Right atrium auricular region (tissue), 2 donors: ENCODE measurements at regions not wholly inside any gene's neighbourhood (a gene's known extent, or its start where the extent isn't known, plus 50 kb on each side); places are given as distances from the start of the nearest gene placed in this dataset.

Experiments
- DNase-seq: peaks from one replicate; pipeline ENCODE4 v3.0.0-alpha.2; 2019; ENCODE audit warnings: low spot score
- H3K27ac ChIP-seq, 2 donors: fragments of 200-600 bp; sonication (generic); 1 replicate in 1 of 2; 2 replicates in 1 of 2; pipeline ENCODE4 v1.5.1; 2016 to 2019
- H3K27me3 ChIP-seq, 2 donors: fragments of 200-600 bp; sonication (generic); one replicate each; pipeline versions ENCODE4 v1.5.1 to v1.6.0; 2017 to 2019
- H3K36me3 ChIP-seq: fragments of 200-600 bp; sonication (generic); one replicate; pipeline ENCODE4 v1.5.1; 2016
- H3K4me1 ChIP-seq, 2 donors: fragments of 200-600 bp; sonication (generic); one replicate each; pipeline versions ENCODE4 v1.5.1 to v1.6.0; 2017 to 2019
- H3K4me3 ChIP-seq, 2 donors: fragments of 200-600 bp; sonication (generic); 1 replicate in 1 of 2; 2 replicates in 1 of 2; pipeline ENCODE4 v1.5.1; 2017 to 2019; ENCODE audit warnings: mild to moderate bottlenecking in 1 of 2, moderate library complexity in 1 of 2
- H3K9me3 ChIP-seq, 2 donors: fragments of 200-600 bp; sonication (generic); one replicate each; pipeline ENCODE4 v1.5.1; 2019
- CTCF ChIP-seq, 2 donors: fragments of 200-600 bp; sonication (generic); IDR thresholded peaks; one replicate each; pipeline ENCODE4 v1.5.1; 2019; ENCODE audit warnings: antibody characterized with exemption in 2 of 2

GRCh38 chr4:111681751-111682150 lies 463.5 kb upstream of the FAM241A start:
- no peak for TF ChIP-seq CTCF (IDR thresholded peaks at IDR 0.05)
- no peak for DNase-seq
- Histone ChIP-seq H3K27ac (no peak overlapping the region), H3K36me3 (no peaks in the 10 kb centered on the region), H3K4me3 (no peak overlapping the region), H3K27me3 (no peaks in the 10 kb centered on the region), H3K9me3 (no peaks in the 10 kb centered on the region), H3K4me1 (no peaks in the 10 kb centered on the region)

GRCh38 chr4:111685205-111685604 lies 460.0 kb upstream of the FAM241A start:
- H3K27ac ChIP-seq, result no peak overlapping the region
- DNase-seq, result no peak
- no peak overlapping the region for H3K4me3 ChIP-seq
- TF ChIP-seq CTCF (IDR thresholded peaks at IDR 0.05), result no peak
- H3K9me3 ChIP-seq, result no peaks in the 10 kb centered on the region
- no peaks in the 10 kb centered on the region for H3K27me3 ChIP-seq
- no peaks in the 10 kb centered on the region for H3K36me3 ChIP-seq
- H3K4me1 ChIP-seq, result no peaks in the 10 kb centered on the region

- no peak for TF ChIP-seq CTCF (IDR thresholded peaks at IDR 0.05)
- Histone ChIP-seq H3K4me1 (no peaks in the 10 kb centered on the region), H3K36me3 (no peaks in the 10 kb centered on the region), H3K4me3 (no peak overlapping the region), H3K9me3 (no peaks in the 10 kb centered on the region), H3K27ac (no peak overlapping the region), H3K27me3 (no peaks in the 10 kb centered on the region)
- no peak for DNase-seq
These were observed 456.0 kb upstream of the FAM241A start for GRCh38 chr4:111689214-111689613.

- no peaks in the 10 kb centered on the region for H3K4me1 ChIP-seq
- no peaks in the 10 kb centered on the region for H3K9me3 ChIP-seq
- no peak for DNase-seq
- H3K4me3 ChIP-seq, result no peak overlapping the region
- no peaks in the 10 kb centered on the region for H3K36me3 ChIP-seq
- no peak overlapping the region for H3K27ac ChIP-seq
- TF ChIP-seq CTCF (IDR thresholded peaks at IDR 0.05), result no peak
- no peaks in the 10 kb centered on the region for H3K27me3 ChIP-seq
These were observed 455.5 kb upstream of the FAM241A start for GRCh38 chr4:111689731-111690130.

- Histone ChIP-seq H3K4me3 (no peak overlapping the region), H3K36me3 (no peaks in the 10 kb centered on the region), H3K27me3 (no peaks in the 10 kb centered on the region), H3K27ac (no peak overlapping the region), H3K9me3 (no peaks in the 10 kb centered on the region), H3K4me1 (no peaks in the 10 kb centered on the region)
- TF ChIP-seq CTCF (IDR thresholded peaks at IDR 0.05), result no peak
- no peak for DNase-seq
These were observed 451.5 kb upstream of the FAM241A start for GRCh38 chr4:111693758-111694157.

GRCh38 chr4:111695677-111696076 lies 449.6 kb upstream of the FAM241A start:
- H3K27me3 ChIP-seq, result no peaks in the 10 kb centered on the region
- no peaks in the 10 kb centered on the region for H3K4me1 ChIP-seq
- DNase-seq, result no peak
- H3K27ac ChIP-seq, result no peak overlapping the region
- no peaks in the 10 kb centered on the region for H3K9me3 ChIP-seq
- no peak for TF ChIP-seq CTCF (IDR thresholded peaks at IDR 0.05)
- no peaks in the 10 kb centered on the region for H3K36me3 ChIP-seq
- H3K4me3 ChIP-seq, result no peak overlapping the region
